Astrocyte (in vitro differentiated cells and primary cell): ENCODE measurements at regions not wholly inside any gene's neighbourhood (a gene's known extent, or its start where the extent isn't known, plus 50 kb on each side); places are given as distances from the start of the nearest gene placed in this dataset.

Experiments used
- EZH2 ChIP-seq: IDR thresholded peaks from 2 replicates; pipeline ENCODE4 v1.6.1; 2012; ENCODE audit warnings: mild to moderate bottlenecking, low read length, inconsistent platforms; ENCODE audit not compliant: insufficient read depth
- TF ChIP-seq, protein P1 (sequence below): IDR thresholded peaks from 2 replicates; pipeline ENCODE4 v1.5.1; 2011; ENCODE audit warnings: low read depth, mild to moderate bottlenecking, inconsistent platforms, low read length, moderate library complexity; ENCODE audit not compliant: insufficient read depth

DNA sequence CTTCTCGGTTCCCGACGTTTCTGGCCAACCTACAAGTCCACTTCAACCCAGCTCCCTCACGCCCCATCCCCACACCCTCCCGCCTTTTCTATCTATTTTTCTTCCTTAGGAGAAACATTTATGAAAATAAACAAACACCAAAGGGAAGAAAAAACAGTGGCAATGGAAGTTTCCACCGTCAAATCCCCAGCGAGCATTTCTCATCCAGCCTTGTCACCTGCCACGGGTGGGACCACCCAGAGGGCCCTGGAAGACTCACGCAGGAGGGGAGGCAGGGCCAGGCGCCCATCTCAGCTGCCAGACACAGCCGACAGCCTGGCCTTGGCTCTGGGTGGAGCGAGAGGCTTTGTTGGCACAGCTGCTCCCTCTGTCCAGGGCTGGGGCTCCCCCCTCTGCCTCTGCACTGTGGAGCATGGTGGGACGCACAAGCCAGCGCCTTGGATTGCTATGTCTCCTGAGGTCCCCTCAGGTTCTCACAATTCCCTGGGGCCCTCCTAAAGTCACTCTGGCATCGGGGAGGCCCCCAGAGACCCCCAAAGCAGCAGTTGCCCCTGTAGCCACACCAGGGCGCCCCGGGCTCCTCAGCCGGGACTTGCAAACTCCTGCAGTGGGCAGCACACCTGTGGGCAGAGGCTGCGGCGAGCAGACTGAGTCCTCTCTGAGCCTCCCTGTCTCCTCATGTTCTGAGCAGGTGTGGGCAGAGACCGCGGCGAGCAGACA lies 395.7 kb upstream of the SALL3 start:
- TF ChIP-seq, protein P1, sequence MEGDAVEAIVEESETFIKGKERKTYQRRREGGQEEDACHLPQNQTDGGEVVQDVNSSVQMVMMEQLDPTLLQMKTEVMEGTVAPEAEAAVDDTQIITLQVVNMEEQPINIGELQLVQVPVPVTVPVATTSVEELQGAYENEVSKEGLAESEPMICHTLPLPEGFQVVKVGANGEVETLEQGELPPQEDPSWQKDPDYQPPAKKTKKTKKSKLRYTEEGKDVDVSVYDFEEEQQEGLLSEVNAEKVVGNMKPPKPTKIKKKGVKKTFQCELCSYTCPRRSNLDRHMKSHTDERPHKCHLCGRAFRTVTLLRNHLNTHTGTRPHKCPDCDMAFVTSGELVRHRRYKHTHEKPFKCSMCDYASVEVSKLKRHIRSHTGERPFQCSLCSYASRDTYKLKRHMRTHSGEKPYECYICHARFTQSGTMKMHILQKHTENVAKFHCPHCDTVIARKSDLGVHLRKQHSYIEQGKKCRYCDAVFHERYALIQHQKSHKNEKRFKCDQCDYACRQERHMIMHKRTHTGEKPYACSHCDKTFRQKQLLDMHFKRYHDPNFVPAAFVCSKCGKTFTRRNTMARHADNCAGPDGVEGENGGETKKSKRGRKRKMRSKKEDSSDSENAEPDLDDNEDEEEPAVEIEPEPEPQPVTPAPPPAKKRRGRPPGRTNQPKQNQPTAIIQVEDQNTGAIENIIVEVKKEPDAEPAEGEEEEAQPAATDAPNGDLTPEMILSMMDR: no peak
- no peak for TF ChIP-seq EZH2
